ENCODE measurements at regions not wholly inside any gene's neighbourhood (a gene's known extent, or its start where the extent isn't known, plus 50 kb on each side); places are given as distances from the start of the nearest gene placed in this dataset.

- Histone ChIP-seq H3K27me3 (ENCODE audit: control insufficient read depth in 3 of 3, insufficient read depth in 3 of 3, low read length in 3 of 3) (no peaks in the 10 kb centered on the region), H3K4me3 (ENCODE audit: low read length in 3 of 3) (no peak overlapping the region), H3K9ac (ENCODE audit: low read depth in 1 of 3, low read length in 3 of 3) (no peak overlapping the region), H3K4me1 (ENCODE audit: control insufficient read depth in 3 of 3, insufficient read depth in 3 of 3, low read length in 3 of 3) (no peaks in the 10 kb centered on the region), H3K27ac (ENCODE audit: low read depth, low read length) (no peak overlapping the region), H3K9me3 (ENCODE audit: control insufficient read depth in 3 of 3, low read length in 3 of 3) (no peaks in the 10 kb centered on the region), H3K36me3 (ENCODE audit: control insufficient read depth in 3 of 3, insufficient read depth in 3 of 3, low read length in 3 of 3) (no peaks in the 10 kb centered on the region)
These were observed 94.5 kb upstream of the ZNF827 start for GRCh38 chr4:146033149-146033548.

GRCh38 chr4:146032234-146032860, 93.7 kb upstream of the ZNF827 start:
- no peaks in the 10 kb centered on the region for H3K4me1 ChIP-seq (ENCODE audit: control insufficient read depth in 3 of 3, insufficient read depth in 3 of 3, low read length in 3 of 3)
- H3K27me3 ChIP-seq (ENCODE audit: control insufficient read depth in 3 of 3, insufficient read depth in 3 of 3, low read length in 3 of 3) = no peaks in the 10 kb centered on the region
- no peak overlapping the region for H3K9ac ChIP-seq (ENCODE audit: low read depth in 1 of 3, low read length in 3 of 3)
- H3K4me3 ChIP-seq (ENCODE audit: low read length in 3 of 3) = no peak overlapping the region
- no peaks in the 10 kb centered on the region for H3K9me3 ChIP-seq (ENCODE audit: control insufficient read depth in 3 of 3, low read length in 3 of 3)
- H3K36me3 ChIP-seq (ENCODE audit: control insufficient read depth in 3 of 3, insufficient read depth in 3 of 3, low read length in 3 of 3) = no peaks in the 10 kb centered on the region
- H3K27ac ChIP-seq (ENCODE audit: low read depth, low read length) = no peak overlapping the region

GRCh38 chr4:146029939-146030710, 91.5 kb upstream of the ZNF827 start:
- H3K27me3 ChIP-seq (ENCODE audit: control insufficient read depth in 3 of 3, insufficient read depth in 3 of 3, low read length in 3 of 3) = no peaks in the 10 kb centered on the region
- no peaks in the 10 kb centered on the region for H3K4me1 ChIP-seq (ENCODE audit: control insufficient read depth in 3 of 3, insufficient read depth in 3 of 3, low read length in 3 of 3)
- no peaks in the 10 kb centered on the region for H3K36me3 ChIP-seq (ENCODE audit: control insufficient read depth in 3 of 3, insufficient read depth in 3 of 3, low read length in 3 of 3)
- no peak overlapping the region for H3K9ac ChIP-seq (ENCODE audit: low read depth in 1 of 3, low read length in 3 of 3)
- H3K27ac ChIP-seq (ENCODE audit: low read depth, low read length) = no peak overlapping the region
- H3K4me3 ChIP-seq (ENCODE audit: low read length in 3 of 3) = no peak overlapping the region
- no peaks in the 10 kb centered on the region for H3K9me3 ChIP-seq (ENCODE audit: control insufficient read depth in 3 of 3, low read length in 3 of 3)

GRCh38 chr4:146029147-146029546, 90.5 kb upstream of the ZNF827 start:
- Histone ChIP-seq H3K9me3 (ENCODE audit: control insufficient read depth in 3 of 3, low read length in 3 of 3) (no peaks in the 10 kb centered on the region), H3K36me3 (ENCODE audit: control insufficient read depth in 3 of 3, insufficient read depth in 3 of 3, low read length in 3 of 3) (no peaks in the 10 kb centered on the region), H3K4me1 (ENCODE audit: control insufficient read depth in 3 of 3, insufficient read depth in 3 of 3, low read length in 3 of 3) (no peaks in the 10 kb centered on the region), H3K27me3 (ENCODE audit: control insufficient read depth in 3 of 3, insufficient read depth in 3 of 3, low read length in 3 of 3) (no peaks in the 10 kb centered on the region), H3K4me3 (ENCODE audit: low read length in 3 of 3) (no peak overlapping the region), H3K27ac (ENCODE audit: low read depth, low read length) (no peak overlapping the region), H3K9ac (ENCODE audit: low read depth in 1 of 3, low read length in 3 of 3) (no peak overlapping the region)

GRCh38 chr4:146027761-146028160, 89.1 kb upstream of the ZNF827 start:
- Histone ChIP-seq H3K27me3 (ENCODE audit: control insufficient read depth in 3 of 3, insufficient read depth in 3 of 3, low read length in 3 of 3) (no peaks in the 10 kb centered on the region), H3K27ac (ENCODE audit: low read depth, low read length) (no peak overlapping the region)

GRCh38 chr4:146023334-146023967, 84.8 kb upstream of the ZNF827 start:
- Histone ChIP-seq H3K36me3 (ENCODE audit: control insufficient read depth in 3 of 3, insufficient read depth in 3 of 3, low read length in 3 of 3) (no peaks in the 10 kb centered on the region), H3K4me1 (ENCODE audit: control insufficient read depth in 3 of 3, insufficient read depth in 3 of 3, low read length in 3 of 3) (no peaks in the 10 kb centered on the region), H3K9ac (ENCODE audit: low read depth in 1 of 3, low read length in 3 of 3) (no peak overlapping the region), H3K9me3 (ENCODE audit: control insufficient read depth in 3 of 3, low read length in 3 of 3) (no peaks in the 10 kb centered on the region), H3K4me3 (ENCODE audit: low read length in 3 of 3) (no peak overlapping the region), H3K27ac (ENCODE audit: low read depth, low read length) (no peak overlapping the region), H3K27me3 (ENCODE audit: control insufficient read depth in 3 of 3, insufficient read depth in 3 of 3, low read length in 3 of 3) (no peaks in the 10 kb centered on the region)

More at GRCh38 chr4:146027761-146028160, 89.1 kb upstream of the ZNF827 start:
- Histone ChIP-seq H3K9ac (ENCODE audit: low read depth in 1 of 3, low read length in 3 of 3) (no peak overlapping the region), H3K4me1 (ENCODE audit: control insufficient read depth in 3 of 3, insufficient read depth in 3 of 3, low read length in 3 of 3) (no peaks in the 10 kb centered on the region), H3K4me3 (ENCODE audit: low read length in 3 of 3) (no peak overlapping the region), H3K9me3 (ENCODE audit: control insufficient read depth in 3 of 3, low read length in 3 of 3) (no peaks in the 10 kb centered on the region), H3K36me3 (ENCODE audit: control insufficient read depth in 3 of 3, insufficient read depth in 3 of 3, low read length in 3 of 3) (no peaks in the 10 kb centered on the region)

- H3K4me3 ChIP-seq (ENCODE audit: low read length in 3 of 3) = no peak overlapping the region
- no peaks in the 10 kb centered on the region for H3K27me3 ChIP-seq (ENCODE audit: control insufficient read depth in 3 of 3, insufficient read depth in 3 of 3, low read length in 3 of 3)
- no peaks in the 10 kb centered on the region for H3K36me3 ChIP-seq (ENCODE audit: control insufficient read depth in 3 of 3, insufficient read depth in 3 of 3, low read length in 3 of 3)
- H3K9me3 ChIP-seq (ENCODE audit: control insufficient read depth in 3 of 3, low read length in 3 of 3) = no peaks in the 10 kb centered on the region
- H3K9ac ChIP-seq (ENCODE audit: low read depth in 1 of 3, low read length in 3 of 3) = no peak overlapping the region
- no peak overlapping the region for H3K27ac ChIP-seq (ENCODE audit: low read depth, low read length)
- no peaks in the 10 kb centered on the region for H3K4me1 ChIP-seq (ENCODE audit: control insufficient read depth in 3 of 3, insufficient read depth in 3 of 3, low read length in 3 of 3)
These were observed 83.9 kb upstream of the ZNF827 start for GRCh38 chr4:146022541-146022940.

- H3K9me3 ChIP-seq (ENCODE audit: control insufficient read depth in 3 of 3, low read length in 3 of 3) = no peaks in the 10 kb centered on the region
- H3K36me3 ChIP-seq (ENCODE audit: control insufficient read depth in 3 of 3, insufficient read depth in 3 of 3, low read length in 3 of 3) = no peaks in the 10 kb centered on the region
- no peak overlapping the region for H3K4me3 ChIP-seq (ENCODE audit: low read length in 3 of 3)
- H3K9ac ChIP-seq (ENCODE audit: low read depth in 1 of 3, low read length in 3 of 3) = no peak overlapping the region
- no peaks in the 10 kb centered on the region for H3K27me3 ChIP-seq (ENCODE audit: control insufficient read depth in 3 of 3, insufficient read depth in 3 of 3, low read length in 3 of 3)
- H3K4me1 ChIP-seq (ENCODE audit: control insufficient read depth in 3 of 3, insufficient read depth in 3 of 3, low read length in 3 of 3) = no peaks in the 10 kb centered on the region
- H3K27ac ChIP-seq (ENCODE audit: low read depth, low read length) = no peak overlapping the region
These were observed 79.6 kb upstream of the ZNF827 start for GRCh38 chr4:146018247-146018646.

GRCh38 chr4:146004730-146005129, 66.1 kb upstream of the ZNF827 start:
- Histone ChIP-seq H3K27me3 (ENCODE audit: control insufficient read depth in 3 of 3, insufficient read depth in 3 of 3, low read length in 3 of 3) (no peaks in the 10 kb centered on the region), H3K27ac (ENCODE audit: low read depth, low read length) (no peak overlapping the region), H3K36me3 (ENCODE audit: control insufficient read depth in 3 of 3, insufficient read depth in 3 of 3, low read length in 3 of 3) (no peaks in the 10 kb centered on the region), H3K9me3 (ENCODE audit: control insufficient read depth in 3 of 3, low read length in 3 of 3) (peaks cover 0 to 8% (median 0%) of the 10 kb centered on the region in 3 donors), H3K4me1 (ENCODE audit: control insufficient read depth in 3 of 3, insufficient read depth in 3 of 3, low read length in 3 of 3) (no peaks in the 10 kb centered on the region), H3K9ac (ENCODE audit: low read depth in 1 of 3, low read length in 3 of 3) (no peak overlapping the region), H3K4me3 (ENCODE audit: low read length in 3 of 3) (no peak overlapping the region)

- H3K27me3 ChIP-seq (ENCODE audit: control insufficient read depth in 3 of 3, insufficient read depth in 3 of 3, low read length in 3 of 3) = no peaks in the 10 kb centered on the region
These were observed 50.0 kb upstream of the ZNF827 start for GRCh38 chr4:145988628-145989027.

More at GRCh38 chr4:145988628-145989027, 50.0 kb upstream of the ZNF827 start:
- peaks cover 0 to 2% (median 0%) of the 10 kb centered on the region in 3 donors for H3K9me3 ChIP-seq (ENCODE audit: control insufficient read depth in 3 of 3, low read length in 3 of 3)
- H3K4me1 ChIP-seq (ENCODE audit: control insufficient read depth in 3 of 3, insufficient read depth in 3 of 3, low read length in 3 of 3) = no peaks in the 10 kb centered on the region
- no peak overlapping the region for H3K4me3 ChIP-seq (ENCODE audit: low read length in 3 of 3)
- no peaks in the 10 kb centered on the region for H3K36me3 ChIP-seq (ENCODE audit: control insufficient read depth in 3 of 3, insufficient read depth in 3 of 3, low read length in 3 of 3)
- H3K9ac ChIP-seq (ENCODE audit: low read depth in 1 of 3, low read length in 3 of 3) = no peak overlapping the region
- H3K27ac ChIP-seq (ENCODE audit: low read depth, low read length) = no peak overlapping the region

Data from skeletal muscle tissue (tissue), 3 donors.